ENCODE measurements at regions not wholly inside any gene's neighbourhood (a gene's known extent, or its start where the extent isn't known, plus 50 kb on each side); places are given as distances from the start of the nearest gene placed in this dataset.

DNA sequence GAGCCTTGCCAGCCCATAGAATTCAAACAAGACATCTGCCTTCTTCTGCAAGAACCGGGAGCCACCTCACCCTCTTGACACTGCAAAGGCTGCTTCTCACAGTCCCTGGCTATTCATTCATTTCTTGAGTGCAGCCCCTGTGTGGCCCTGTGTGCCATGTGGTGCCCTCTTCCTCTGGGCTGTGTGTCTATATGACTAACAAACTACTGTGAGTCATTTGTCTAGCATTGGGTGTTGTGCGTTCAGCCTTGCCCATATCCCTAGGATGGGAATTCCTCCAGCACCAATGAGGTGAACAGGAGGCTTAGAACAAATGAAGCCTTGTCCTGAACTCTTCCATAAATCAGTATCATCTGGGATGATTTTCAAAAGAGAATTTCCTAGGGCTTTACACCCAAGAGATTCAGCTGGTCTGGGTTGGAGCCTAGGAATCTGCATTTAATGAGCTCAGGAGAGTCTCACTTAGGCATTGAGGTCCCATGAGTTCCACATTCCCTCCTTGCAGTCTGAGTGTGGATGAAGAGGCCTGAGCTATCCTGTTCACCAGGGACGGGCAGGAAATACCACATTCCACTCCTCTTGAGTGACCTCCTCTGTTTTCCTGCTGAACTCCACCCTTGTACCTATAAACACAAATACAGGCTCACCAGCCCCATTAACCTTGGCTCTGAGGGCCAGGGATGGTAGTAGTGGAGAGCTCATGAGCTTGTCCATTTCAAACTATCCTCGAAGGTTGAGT is 308.7 kb upstream of the N4BP1 start:
- no peak overlapping the region for H3K27ac ChIP-seq (ENCODE audit: low read depth, low read length)
- peak overlapping the region in 1 of 2 experiments; percentile 3; a peak in 1 of 4 replicates for H3K4me3 ChIP-seq (replicated peaks in 1 of 2; ENCODE audit: low read depth in 1 of 2, low read length in 2 of 2)
- CTCF ChIA-PET, result interaction anchor here (0.6 kb wide), 1 partner anchor 200 kb away, joined by 3 read pairs; no protein-coding TSS in a partner anchor
- TF ChIP-seq JUND (IDR thresholded peaks at IDR 0.05) (peak; percentile 6; the same call in 1 of the 2 replicates), ZNF274 (IDR thresholded peaks at IDR 0.05; ENCODE audit: low read depth, low read length) (no peak), EGR1 (IDR thresholded peaks at IDR 0.05; ENCODE audit: low read depth) (no peak), EZH2 (IDR thresholded peaks at IDR 0.05) (no peak), POLR2A (IDR thresholded peaks at IDR 0.05; ENCODE audit: borderline replicate concordance, extremely low read depth, insufficient read depth, insufficient read length) (no peak)
- TF ChIP-seq, protein P1, sequence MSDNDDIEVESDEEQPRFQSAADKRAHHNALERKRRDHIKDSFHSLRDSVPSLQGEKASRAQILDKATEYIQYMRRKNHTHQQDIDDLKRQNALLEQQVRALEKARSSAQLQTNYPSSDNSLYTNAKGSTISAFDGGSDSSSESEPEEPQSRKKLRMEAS (IDR thresholded peaks at IDR 0.05), result peak; percentile 40; the same call in 1 of the 2 replicates
- RAD21 ChIA-PET (ENCODE audit: low non-redundant PET in 1 of 2, low total read pairs in 2 of 2, uncharacterized antibody in 2 of 2, unreplicated experiment in 2 of 2), result no interaction called here
- H3K9me2 ChIP-seq (ENCODE audit: insufficient read depth), result no peaks in the 10 kb centered on the region
- POLR2A ChIA-PET, result no interaction called here
- no TSS peak for BruUV-seq (replicated peaks)
- no peaks in the 10 kb centered on the region for H3K79me2 ChIP-seq (ENCODE audit: insufficient read depth, low read length)
- no peaks in the 10 kb centered on the region for H3K9me3 ChIP-seq (ENCODE audit: control insufficient read depth in 1 of 2, insufficient read depth in 1 of 2, low read depth in 1 of 2, low read length in 2 of 2)
- DNase-seq (ENCODE audit: low read depth, low spot score) (peak; percentile 33), ATAC-seq (peak; percentile 83)
- peaks cover 10 to 23% of the 10 kb centered on the region in 2 experiments for H3K4me1 ChIP-seq (ENCODE audit: control insufficient read depth in 1 of 2, insufficient read depth in 2 of 2, low read length in 2 of 2)
- no peaks in the 10 kb centered on the region for H4K20me1 ChIP-seq (ENCODE audit: insufficient read depth)
- H3K27me3 ChIP-seq (ENCODE audit: insufficient read depth, low read length), result no peaks in the 10 kb centered on the region
- peak overlapping the region; percentile 65 for H2AFZ ChIP-seq (ENCODE audit: low read depth, low read length, poor library complexity, severe bottlenecking)
- intact Hi-C loops (cut with micrococcal nuclease), result no loop called here
- H3K9ac ChIP-seq (ENCODE audit: low read length), result peak overlapping the region; percentile 34
- H3K36me3 ChIP-seq (ENCODE audit: control insufficient read depth in 1 of 2, insufficient read depth in 2 of 2, low read length in 2 of 2), result no peaks in the 10 kb centered on the region
- peak overlapping the region; percentile 40 for H3K4me2 ChIP-seq (ENCODE audit: low read length)

DNA sequence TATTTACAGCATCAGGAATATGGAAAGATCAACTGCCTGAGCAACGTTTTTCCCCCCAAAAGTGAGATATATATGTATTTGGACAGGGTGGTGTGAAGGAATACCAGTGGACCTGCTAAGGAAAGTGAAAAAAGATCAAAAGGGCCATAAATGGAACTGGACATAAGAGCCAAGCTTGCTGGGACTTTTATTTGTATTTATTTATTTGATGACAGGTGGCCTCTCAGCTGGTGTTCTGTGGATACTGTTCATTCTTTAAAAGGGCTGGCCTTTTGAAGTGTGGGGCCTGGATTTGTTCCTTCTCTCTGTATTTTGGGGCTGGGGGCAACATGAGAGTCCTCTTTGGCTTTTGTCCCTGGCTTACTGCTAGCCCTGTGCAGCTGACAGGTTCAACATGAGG is 306.6 kb upstream of the N4BP1 start:
- H3K79me2 ChIP-seq (ENCODE audit: insufficient read depth, low read length), result no peaks in the 10 kb centered on the region
- H3K4me3 ChIP-seq (replicated peaks in 1 of 2; ENCODE audit: low read depth in 1 of 2, low read length in 2 of 2), result no peak overlapping the region
- DNase-seq (ENCODE audit: low read depth, low spot score) (no peak), ATAC-seq (no peak)
- H3K9me3 ChIP-seq (ENCODE audit: control insufficient read depth in 1 of 2, insufficient read depth in 1 of 2, low read depth in 1 of 2, low read length in 2 of 2), result no peaks in the 10 kb centered on the region
- ChIA-PET POLR2A (no interaction called here), RAD21 (ENCODE audit: low non-redundant PET in 1 of 2, low total read pairs in 2 of 2, uncharacterized antibody in 2 of 2, unreplicated experiment in 2 of 2) (no interaction called here), CTCF (no interaction called here)
- TF ChIP-seq RAD21 (IDR thresholded peaks at IDR 0.05; ENCODE audit: low read depth) (no peak), CEBPB (IDR thresholded peaks at IDR 0.05; ENCODE audit: low read depth) (no peak), SIN3A (IDR thresholded peaks at IDR 0.05; ENCODE audit: low read depth) (no peak), ZNF274 (IDR thresholded peaks at IDR 0.05; ENCODE audit: low read depth, low read length) (no peak), ZFX (IDR thresholded peaks at IDR 0.05) (no peak), ELF1 (IDR thresholded peaks at IDR 0.05; ENCODE audit: borderline replicate concordance, low read depth) (no peak), YY1 (IDR thresholded peaks at IDR 0.05; ENCODE audit: extremely low read depth, insufficient replicate concordance, low read depth, low read length) (no peak)
- TF ChIP-seq, protein P1 (IDR thresholded peaks at IDR 0.05), result no peak
- H3K36me3 ChIP-seq (ENCODE audit: control insufficient read depth in 1 of 2, insufficient read depth in 2 of 2, low read length in 2 of 2), result no peaks in the 10 kb centered on the region
- no peaks in the 10 kb centered on the region for H3K9me2 ChIP-seq (ENCODE audit: insufficient read depth)
- no peaks in the 10 kb centered on the region for H4K20me1 ChIP-seq (ENCODE audit: insufficient read depth)
- H3K4me2 ChIP-seq (ENCODE audit: low read length), result no peak overlapping the region
- no TSS peak for BruUV-seq (replicated peaks)
- no peaks in the 10 kb centered on the region for H3K27me3 ChIP-seq (ENCODE audit: insufficient read depth, low read length)
- H3K27ac ChIP-seq (ENCODE audit: low read depth, low read length), result no peak overlapping the region
- no peak overlapping the region for H3K9ac ChIP-seq (ENCODE audit: low read length)
- intact Hi-C loops (cut with micrococcal nuclease), result no loop called here
- H3K4me1 ChIP-seq (ENCODE audit: control insufficient read depth in 1 of 2, insufficient read depth in 2 of 2, low read length in 2 of 2), result peaks cover 10 to 23% of the 10 kb centered on the region in 2 experiments
- no peak overlapping the region for H2AFZ ChIP-seq (ENCODE audit: low read depth, low read length, poor library complexity, severe bottlenecking)
